Astrocyte of the cerebellum (primary cell): ENCODE measurements at regions not wholly inside any gene's neighbourhood (a gene's known extent, or its start where the extent isn't known, plus 50 kb on each side); places are given as distances from the start of the nearest gene placed in this dataset.

Source experiments
- DNase-seq: peaks from one replicate; pipeline ENCODE4 v3.0.0-alpha.2; 2011; ENCODE audit warnings: low read depth
- H3K4me3 ChIP-seq: 2 replicates; pipeline ENCODE4 v1.5.1; 2011; ENCODE audit warnings: mild to moderate bottlenecking, low read depth, low read length, moderate library complexity
- in situ Hi-C: cut with HindIII; loops from 2 replicates; pipeline ENCODE4 v1.10.0; 2017; ENCODE audit warnings: low sequenced_read_pairs
- TF ChIP-seq, protein P1 (sequence below): IDR thresholded peaks from 2 replicates; pipeline ENCODE4 v1.5.1; 2012; ENCODE audit warnings: low read length, low read depth, moderate library complexity, mild to moderate bottlenecking; ENCODE audit errors: missing control alignments

DNA sequence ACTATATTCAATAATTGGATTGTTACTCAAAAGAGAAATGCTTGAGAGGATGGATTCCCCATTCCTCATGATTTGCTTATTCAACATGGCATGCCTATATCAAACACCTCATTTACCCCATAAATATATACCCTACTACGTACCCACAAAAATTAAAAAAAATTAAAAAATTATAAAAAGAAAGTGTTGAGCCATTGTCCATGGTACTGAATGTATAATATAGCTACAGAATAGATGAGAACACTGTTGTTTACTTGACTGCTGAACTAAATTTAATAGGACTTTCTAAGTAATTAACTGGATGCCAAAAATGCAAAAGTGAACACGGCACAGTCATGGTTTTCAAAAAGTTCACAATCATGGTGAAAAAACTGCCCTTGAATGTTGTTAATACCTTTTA is 725.8 kb downstream of the KCTD16 start:
- in situ Hi-C loops: no loop called here
- DNase-seq: no peak
- TF ChIP-seq, protein P1, sequence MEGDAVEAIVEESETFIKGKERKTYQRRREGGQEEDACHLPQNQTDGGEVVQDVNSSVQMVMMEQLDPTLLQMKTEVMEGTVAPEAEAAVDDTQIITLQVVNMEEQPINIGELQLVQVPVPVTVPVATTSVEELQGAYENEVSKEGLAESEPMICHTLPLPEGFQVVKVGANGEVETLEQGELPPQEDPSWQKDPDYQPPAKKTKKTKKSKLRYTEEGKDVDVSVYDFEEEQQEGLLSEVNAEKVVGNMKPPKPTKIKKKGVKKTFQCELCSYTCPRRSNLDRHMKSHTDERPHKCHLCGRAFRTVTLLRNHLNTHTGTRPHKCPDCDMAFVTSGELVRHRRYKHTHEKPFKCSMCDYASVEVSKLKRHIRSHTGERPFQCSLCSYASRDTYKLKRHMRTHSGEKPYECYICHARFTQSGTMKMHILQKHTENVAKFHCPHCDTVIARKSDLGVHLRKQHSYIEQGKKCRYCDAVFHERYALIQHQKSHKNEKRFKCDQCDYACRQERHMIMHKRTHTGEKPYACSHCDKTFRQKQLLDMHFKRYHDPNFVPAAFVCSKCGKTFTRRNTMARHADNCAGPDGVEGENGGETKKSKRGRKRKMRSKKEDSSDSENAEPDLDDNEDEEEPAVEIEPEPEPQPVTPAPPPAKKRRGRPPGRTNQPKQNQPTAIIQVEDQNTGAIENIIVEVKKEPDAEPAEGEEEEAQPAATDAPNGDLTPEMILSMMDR: no peak
- H3K4me3 ChIP-seq: no peak overlapping the region

DNA sequence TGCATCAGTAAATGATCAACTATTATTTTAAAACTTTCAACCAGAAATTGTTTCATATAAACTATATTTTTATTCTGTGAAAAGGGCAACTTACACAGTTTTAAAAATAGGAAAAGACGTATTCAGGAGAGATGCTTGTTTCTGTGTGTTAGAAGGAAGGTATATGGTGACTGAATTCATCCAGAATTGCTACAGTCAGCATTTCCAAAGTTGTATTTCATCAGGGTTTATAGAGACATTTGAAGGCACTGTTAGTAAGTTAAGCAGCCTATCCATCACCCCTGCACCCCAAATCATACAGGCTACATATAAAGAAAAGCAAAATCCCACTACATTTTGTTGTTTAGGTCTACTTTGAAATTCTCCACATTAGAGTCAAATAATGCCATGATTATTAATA is 716.0 kb downstream of the KCTD16 start:
- in situ Hi-C loops: no loop called here
- TF ChIP-seq, protein P1: no peak
- DNase-seq: no peak
- H3K4me3 ChIP-seq: no peak overlapping the region

DNA sequence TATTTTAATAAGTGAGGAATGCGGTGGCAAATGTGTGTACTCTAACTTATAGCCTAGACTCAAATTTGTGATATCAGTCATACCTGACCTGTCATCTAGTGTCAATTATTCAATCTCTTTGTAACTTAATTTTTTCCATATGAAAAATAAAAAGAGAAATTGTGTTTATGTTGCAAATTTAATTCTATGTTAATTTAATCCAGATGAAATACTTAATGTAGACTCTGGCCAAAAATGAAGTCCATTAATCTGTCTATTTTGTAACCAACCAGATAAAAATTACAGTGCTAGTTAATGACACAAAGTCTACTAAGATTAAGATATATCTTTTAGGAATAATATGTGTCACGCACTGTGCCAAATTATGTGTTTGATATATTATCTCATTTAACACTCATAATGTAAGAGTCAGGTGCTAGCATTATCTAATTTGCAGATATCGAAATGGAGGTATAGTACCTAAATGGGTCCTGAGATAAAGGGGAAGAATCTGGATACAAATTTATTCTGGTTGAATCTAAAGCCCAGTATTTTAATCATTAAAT is 712.1 kb downstream of the KCTD16 start:
- no peak overlapping the region for H3K4me3 ChIP-seq
- in situ Hi-C loops: no loop called here
- DNase-seq: no peak
- TF ChIP-seq, protein P1: no peak

DNA sequence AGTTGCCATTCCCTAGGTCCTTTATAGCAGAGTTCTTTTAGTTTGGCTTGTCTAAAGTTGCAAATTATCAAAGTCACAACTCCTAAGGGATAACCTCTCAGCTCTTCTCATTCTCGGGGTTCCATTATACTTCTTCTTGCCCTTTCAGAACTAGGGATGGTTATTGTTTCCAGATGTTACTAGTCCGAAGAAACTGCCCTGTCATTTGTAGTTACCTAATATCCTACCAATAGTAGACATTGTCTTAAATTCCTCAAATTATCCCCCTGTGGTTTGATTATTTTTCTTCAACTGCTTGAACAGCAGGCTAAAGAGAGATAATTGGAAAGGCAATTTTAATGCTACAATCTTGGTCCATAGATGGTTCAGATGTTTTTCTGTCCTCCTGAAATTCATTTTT is 709.8 kb downstream of the KCTD16 start:
- no peak overlapping the region for H3K4me3 ChIP-seq
- TF ChIP-seq, protein P1: no peak
- in situ Hi-C loops: no loop called here
- no peak for DNase-seq

DNA sequence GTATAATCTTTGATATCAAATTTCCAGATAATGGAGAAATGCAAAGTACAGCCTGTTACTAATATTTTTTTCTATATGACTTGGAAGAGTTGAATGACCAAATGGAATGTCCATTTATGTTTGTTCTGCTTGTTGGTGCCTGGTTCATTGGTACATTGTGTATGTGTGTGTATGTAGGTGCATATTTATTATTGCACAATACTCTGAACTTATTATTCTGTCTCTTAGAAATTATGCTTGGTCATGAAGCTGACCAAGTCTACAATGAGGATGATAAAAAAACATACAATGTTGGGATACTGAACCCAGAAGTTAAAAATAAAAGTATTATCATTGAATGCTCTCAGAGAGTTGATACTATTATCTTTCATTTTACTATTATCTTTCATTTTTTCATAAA is 706.3 kb downstream of the KCTD16 start:
- H3K4me3 ChIP-seq: no peak overlapping the region
- in situ Hi-C loops: no loop called here
- no peak for DNase-seq
- TF ChIP-seq, protein P1: no peak

DNA sequence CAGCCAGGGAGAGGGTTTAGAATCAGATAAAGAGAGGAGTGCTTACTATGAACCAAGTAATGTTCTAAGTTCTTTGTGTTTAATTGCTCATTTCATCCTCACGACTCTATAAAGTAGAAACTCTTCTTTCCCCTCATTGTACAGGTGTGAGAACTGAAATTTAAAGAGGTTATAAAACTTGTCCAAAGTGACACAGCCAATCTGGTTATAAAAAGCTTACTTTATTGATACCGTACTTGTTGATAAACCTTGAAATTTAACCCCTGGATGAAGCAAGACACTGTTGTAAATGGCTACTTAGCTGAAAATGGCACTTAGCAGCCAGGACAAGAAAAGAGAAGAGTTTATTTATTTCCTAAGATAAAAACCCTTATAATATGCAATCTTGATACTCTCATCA is 702.4 kb downstream of the KCTD16 start:
- H3K4me3 ChIP-seq: no peak overlapping the region
- no peak for DNase-seq
- TF ChIP-seq, protein P1: no peak
- in situ Hi-C loops: no loop called here

DNA sequence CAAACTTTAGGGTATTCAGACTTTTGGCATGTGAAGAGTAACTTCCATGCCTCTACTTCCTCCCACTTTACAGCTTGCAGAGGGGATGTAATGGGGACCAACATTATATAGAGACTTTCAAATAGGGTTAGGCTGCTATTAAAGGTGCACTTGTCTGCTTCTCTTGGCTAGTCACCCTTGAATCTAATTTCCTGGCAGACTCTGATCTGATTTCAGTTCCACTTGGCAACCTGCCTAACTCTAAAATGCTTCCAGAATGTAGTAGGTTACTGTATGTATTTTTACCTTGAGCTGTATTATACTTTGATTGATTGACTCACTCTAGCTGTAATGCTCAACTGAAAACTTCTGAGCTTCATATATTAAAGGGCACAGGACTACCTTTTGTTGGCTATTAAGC is 693.4 kb downstream of the KCTD16 start:
- no peak overlapping the region for H3K4me3 ChIP-seq
- no peak for DNase-seq
- TF ChIP-seq, protein P1: no peak
- in situ Hi-C loops: no loop called here
